Right atrium auricular region (tissue), 2 donors: ENCODE measurements at regions not wholly inside any gene's neighbourhood (a gene's known extent, or its start where the extent isn't known, plus 50 kb on each side); places are given as distances from the start of the nearest gene placed in this dataset.
"Not testable (repeated sequence)": the region's sequence is repeated elsewhere in the genome, so short reads cannot be mapped to it uniquely, and the experiment has no call there.

Source experiments
- DNase-seq: peaks from one replicate; pipeline ENCODE4 v3.0.0-alpha.2; 2019; ENCODE audit warnings: low spot score
- H3K27ac ChIP-seq, 2 donors: fragments of 200-600 bp; sonication (generic); 1 replicate in 1 of 2; 2 replicates in 1 of 2; pipeline ENCODE4 v1.5.1; 2016 to 2019
- H3K27me3 ChIP-seq, 2 donors: fragments of 200-600 bp; sonication (generic); one replicate each; pipeline versions ENCODE4 v1.5.1 to v1.6.0; 2017 to 2019
- H3K36me3 ChIP-seq: fragments of 200-600 bp; sonication (generic); one replicate; pipeline ENCODE4 v1.5.1; 2016
- H3K4me1 ChIP-seq, 2 donors: fragments of 200-600 bp; sonication (generic); one replicate each; pipeline versions ENCODE4 v1.5.1 to v1.6.0; 2017 to 2019
- H3K4me3 ChIP-seq, 2 donors: fragments of 200-600 bp; sonication (generic); 1 replicate in 1 of 2; 2 replicates in 1 of 2; pipeline ENCODE4 v1.5.1; 2017 to 2019; ENCODE audit warnings: mild to moderate bottlenecking in 1 of 2, moderate library complexity in 1 of 2
- H3K9me3 ChIP-seq, 2 donors: fragments of 200-600 bp; sonication (generic); one replicate each; pipeline ENCODE4 v1.5.1; 2019
- CTCF ChIP-seq, 2 donors: fragments of 200-600 bp; sonication (generic); IDR thresholded peaks; one replicate each; pipeline ENCODE4 v1.5.1; 2019; ENCODE audit warnings: antibody characterized with exemption in 2 of 2

DNA sequence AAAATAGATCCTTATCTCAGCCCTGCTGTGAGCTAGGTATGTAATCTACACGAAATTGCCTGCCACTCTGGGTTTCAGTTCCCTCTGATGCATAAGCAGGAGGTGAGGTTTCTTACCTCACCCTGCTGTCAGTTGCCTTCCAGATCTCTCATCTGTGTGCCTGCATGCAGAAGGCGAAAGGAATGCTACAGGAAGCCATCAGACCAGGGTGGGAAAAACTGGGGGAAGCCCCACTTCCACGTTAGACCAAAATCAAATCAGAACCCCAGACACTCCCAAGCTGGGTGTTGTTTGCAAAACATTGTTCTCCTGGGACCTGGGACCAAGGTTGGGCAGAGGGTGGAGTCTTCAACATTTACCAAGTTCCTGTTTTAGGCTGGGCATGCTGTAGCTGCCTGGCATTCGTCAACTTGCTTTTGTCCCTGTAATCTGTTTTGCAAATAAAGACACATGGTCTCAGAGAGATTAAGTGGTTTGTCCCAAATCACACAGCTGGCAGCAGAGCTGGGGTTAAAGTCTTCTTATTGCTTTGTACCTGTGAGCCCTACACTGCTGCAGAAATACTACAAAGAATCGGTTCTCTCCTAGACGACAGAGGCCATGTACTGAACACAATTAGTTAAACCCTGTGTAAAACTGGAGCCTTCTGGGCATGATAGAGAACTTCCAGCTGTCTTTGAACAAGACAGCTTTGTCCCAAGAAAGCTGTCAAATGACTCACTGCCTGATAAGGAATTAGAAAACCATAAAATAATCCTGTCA lies 389.7 kb upstream of the RUNX1 start:
- peaks cover 0 to 15% of the 10 kb centered on the region in 2 donors for H3K9me3 ChIP-seq
- H3K4me1 ChIP-seq: peaks cover 0 to 8% of the 10 kb centered on the region in 2 donors
- H3K27ac ChIP-seq: no peak overlapping the region
- no peak overlapping the region for H3K4me3 ChIP-seq
- no peak for DNase-seq
- no peaks in the 10 kb centered on the region for H3K27me3 ChIP-seq
- H3K36me3 ChIP-seq: no peaks in the 10 kb centered on the region
- no peak for TF ChIP-seq CTCF (IDR thresholded peaks at IDR 0.05)

- no peaks in the 10 kb centered on the region for H3K27me3 ChIP-seq
- no peak for DNase-seq
- H3K27ac ChIP-seq: no peak overlapping the region
- H3K4me1 ChIP-seq: peaks cover 0 to 8% of the 10 kb centered on the region in 2 donors
- no peaks in the 10 kb centered on the region for H3K36me3 ChIP-seq
- H3K9me3 ChIP-seq: peaks cover 0 to 16% of the 10 kb centered on the region in 2 donors
- no peak overlapping the region for H3K4me3 ChIP-seq
- no peak for TF ChIP-seq CTCF (IDR thresholded peaks at IDR 0.05)
These were observed 388.8 kb upstream of the RUNX1 start for GRCh38 chr21:35437941-35438340.

DNA sequence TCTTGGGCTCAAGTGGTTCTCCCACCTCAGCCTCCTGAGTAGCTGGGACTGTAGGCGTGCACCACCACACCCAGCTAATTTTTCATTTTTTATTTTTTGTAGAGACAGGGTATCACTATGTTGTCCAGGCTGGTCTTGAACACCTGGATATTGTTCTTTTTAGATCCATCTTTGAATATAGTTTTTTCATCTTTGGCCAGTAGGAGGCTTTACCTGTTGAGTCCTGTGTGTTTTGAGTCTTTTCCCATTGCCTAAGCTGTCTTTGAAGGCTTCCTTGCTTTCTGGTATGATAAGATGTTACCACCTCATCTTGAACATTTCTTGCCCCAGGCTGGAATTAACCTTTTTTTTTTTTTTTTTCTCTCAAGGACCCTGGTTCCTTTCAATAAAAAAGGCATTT lies 387.8 kb upstream of the RUNX1 start:
- Histone ChIP-seq H3K4me1 (peaks cover 0 to 8% of the 10 kb centered on the region in 2 donors), H3K27me3 (no peaks in the 10 kb centered on the region), H3K27ac (no peak overlapping the region), H3K4me3 (no peak overlapping the region), H3K9me3 (peaks cover 0 to 26% of the 10 kb centered on the region in 2 donors), H3K36me3 (no peaks in the 10 kb centered on the region)
- no peak for DNase-seq
- peak in 1 of 2 donors; percentile 11 for TF ChIP-seq CTCF (IDR thresholded peaks at IDR 0.05)

DNA sequence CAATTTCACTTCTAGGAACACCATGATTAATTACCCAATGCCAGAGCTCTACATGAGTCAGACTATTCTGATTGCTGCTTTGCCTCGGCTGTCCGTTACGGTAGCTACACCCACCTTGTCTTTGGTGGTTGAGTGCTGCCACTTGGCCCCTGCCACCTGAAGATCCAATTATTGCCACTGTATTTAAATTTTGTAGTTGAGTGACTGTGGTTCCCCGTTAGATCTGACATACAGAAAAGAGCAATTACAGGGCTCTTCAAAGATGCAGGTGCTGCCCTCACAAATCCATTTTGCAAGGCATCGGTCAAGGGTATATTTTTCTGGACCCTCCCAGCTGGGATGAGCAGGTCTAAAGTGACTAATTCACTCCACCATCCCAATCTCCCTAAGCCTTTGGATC lies 383.5 kb upstream of the RUNX1 start:
- H3K9me3 ChIP-seq: peaks cover 0 to 28% of the 10 kb centered on the region in 2 donors
- not testable (repeated sequence) for H3K36me3 ChIP-seq, H3K27ac ChIP-seq, H3K27me3 ChIP-seq, H3K4me3 ChIP-seq, DNase-seq
- peaks cover 0 to 12% of the 10 kb centered on the region in 2 donors for H3K4me1 ChIP-seq

GRCh38 chr21:35430260-35430659 lies 381.2 kb upstream of the RUNX1 start:
- no peak for TF ChIP-seq CTCF (IDR thresholded peaks at IDR 0.05)
- H3K27me3 ChIP-seq: no peaks in the 10 kb centered on the region
- no peak overlapping the region for H3K4me3 ChIP-seq
- peaks cover 0 to 12% of the 10 kb centered on the region in 2 donors for H3K4me1 ChIP-seq
- peaks cover 0 to 27% of the 10 kb centered on the region in 2 donors for H3K9me3 ChIP-seq
- no peak overlapping the region for H3K27ac ChIP-seq
- DNase-seq: no peak
- no peaks in the 10 kb centered on the region for H3K36me3 ChIP-seq

- Histone ChIP-seq H3K4me1 (peaks cover 0 to 12% of the 10 kb centered on the region in 2 donors), H3K9me3 (peaks cover 0 to 14% of the 10 kb centered on the region in 2 donors), H3K36me3 (no peaks in the 10 kb centered on the region), H3K27ac (peak overlapping the region; percentile 38 to 74), H3K27me3 (no peaks in the 10 kb centered on the region), H3K4me3 (no peak overlapping the region)
- TF ChIP-seq CTCF (IDR thresholded peaks at IDR 0.05): no peak
- no peak for DNase-seq
These were observed 379.8 kb upstream of the RUNX1 start for GRCh38 chr21:35428937-35429336.
